ENCODE measurements at regions not wholly inside any gene's neighbourhood (a gene's known extent, or its start where the extent isn't known, plus 50 kb on each side); places are given as distances from the start of the nearest gene placed in this dataset.
"Not testable (repeated sequence)": the region's sequence is repeated elsewhere in the genome, so short reads cannot be mapped to it uniquely, and the experiment has no call there.

DNA sequence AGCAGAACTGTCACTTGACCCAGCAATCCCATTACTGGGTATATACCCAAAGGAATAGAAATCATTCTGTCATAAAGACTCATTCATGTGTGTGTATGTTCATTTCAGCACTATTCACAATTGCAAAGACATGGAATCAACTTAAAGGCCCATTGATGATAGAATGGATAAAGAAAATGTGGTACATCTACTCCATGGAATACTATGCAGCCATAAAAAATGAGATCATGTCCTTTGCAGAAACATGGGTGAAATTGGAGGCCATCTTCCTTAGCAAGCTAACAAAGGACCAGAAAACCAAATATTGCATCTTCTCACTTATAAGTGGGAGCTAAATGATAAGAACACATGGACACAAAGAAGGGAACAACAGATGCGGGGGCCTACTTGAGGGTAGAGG lies 422.5 kb downstream of the HS3ST3B1 start:
- CTCF ChIA-PET (ENCODE audit: partially characterized antibody); POLR2A ChIA-PET (ENCODE audit: partially characterized antibody); H2BK20ac ChIP-seq (ENCODE audit: low read length); H3K27me3 ChIP-seq (replicated peaks in 1 of 4; ENCODE audit: control insufficient read depth in 3 of 4, extremely low read depth in 1 of 4, insufficient read depth in 3 of 4, low read length in 3 of 4); H4K20me1 ChIP-seq (replicated peaks in 1 of 2; ENCODE audit: control insufficient read depth in 1 of 2, insufficient read depth in 2 of 2, low read length in 2 of 2); H2BK15ac ChIP-seq (ENCODE audit: low read length); H3K14ac ChIP-seq (ENCODE audit: insufficient read length); H3K23me2 ChIP-seq (ENCODE audit: low read depth, low read length); FAIRE-seq; H2AK5ac ChIP-seq (ENCODE audit: low read depth, low read length); H3K79me2 ChIP-seq (ENCODE audit: control insufficient read depth in 1 of 2, insufficient read depth in 2 of 2, low read length in 2 of 2); H3K18ac ChIP-seq (ENCODE audit: extremely low read depth, low read length); H2BK5ac ChIP-seq (ENCODE audit: low read depth, low read length); DNase-seq (ENCODE audit: low read depth in 1 of 2, low spot score in 2 of 2); H2BK120ac ChIP-seq (replicated peaks; ENCODE audit: low read depth, low read length); H4K91ac ChIP-seq (replicated peaks; ENCODE audit: insufficient read length, low read length); H3K4me3 ChIP-seq (ENCODE audit: extremely low read depth in 1 of 4, insufficient read depth in 2 of 4, low read depth in 3 of 4, low read length in 4 of 4); H3K23ac ChIP-seq (ENCODE audit: insufficient read length); H3K56ac ChIP-seq (replicated peaks; ENCODE audit: insufficient read length, low read depth, low read length); H2BK12ac ChIP-seq (ENCODE audit: low read depth, low read length); H3K79me1 ChIP-seq (ENCODE audit: low read depth, low read length); H4K5ac ChIP-seq (ENCODE audit: insufficient read length, low read depth, low read length); H3K4ac ChIP-seq (replicated peaks; ENCODE audit: insufficient read length, low read depth, low read length); H3K27ac ChIP-seq (ENCODE audit: low read depth, low read length); H3K36me3 ChIP-seq (ENCODE audit: control insufficient read depth in 2 of 4, insufficient read depth in 4 of 4, low read length in 3 of 4); H3K9ac ChIP-seq (replicated peaks in 1 of 4; ENCODE audit: extremely low read depth in 1 of 4, low read depth in 3 of 4, low read length in 3 of 4); H3K4me1 ChIP-seq (replicated peaks in 1 of 4; ENCODE audit: control insufficient read depth in 3 of 4, insufficient read depth in 4 of 4, low read length in 3 of 4); H4K8ac ChIP-seq (ENCODE audit: extremely low read depth, insufficient read depth, low read length); H3K4me2 ChIP-seq (ENCODE audit: insufficient read depth in 1 of 2, low read depth in 2 of 2, low read length in 2 of 2); H3K9me3 ChIP-seq (ENCODE audit: insufficient read depth in 2 of 2, low read depth in 1 of 2, low read length in 1 of 2); H2AFZ ChIP-seq (ENCODE audit: low read length): not testable (repeated sequence)
- WGBS, 2 experiments (ENCODE audit: extremely low coverage in 1 of 2, insufficient coverage in 1 of 2, insufficient read length in 1 of 2, insufficient replicate concordance in 2 of 2, low coverage in 1 of 2, low lambda C conversion rate in 2 of 2, missing lambda C conversion rate in 1 of 2): 93% methylated on average over 1 of the region's 1 CpG; no CpG with 5 or more reads in 1 of the 2 experiments
- peak; percentile 52; the same call in 1 of the 2 replicates for TF ChIP-seq KDM1A (IDR thresholded peaks at IDR 0.05; ENCODE audit: borderline replicate concordance, low read length)

Measured in H1 (cell line).